NCI-H128 (cell line): ENCODE measurements at regions not wholly inside any gene's neighbourhood (a gene's known extent, or its start where the extent isn't known, plus 50 kb on each side); places are given as distances from the start of the nearest gene placed in this dataset.
A peak's percentile ranks its signal among the peaks of the same experiment; 100 is the strongest.

Source experiments
- DNase-seq: peaks from one replicate; lab custom pipeline; 2025; ENCODE audit not compliant: unreplicated experiment; lab: John Stamatoyannopoulos, UW

DNA sequence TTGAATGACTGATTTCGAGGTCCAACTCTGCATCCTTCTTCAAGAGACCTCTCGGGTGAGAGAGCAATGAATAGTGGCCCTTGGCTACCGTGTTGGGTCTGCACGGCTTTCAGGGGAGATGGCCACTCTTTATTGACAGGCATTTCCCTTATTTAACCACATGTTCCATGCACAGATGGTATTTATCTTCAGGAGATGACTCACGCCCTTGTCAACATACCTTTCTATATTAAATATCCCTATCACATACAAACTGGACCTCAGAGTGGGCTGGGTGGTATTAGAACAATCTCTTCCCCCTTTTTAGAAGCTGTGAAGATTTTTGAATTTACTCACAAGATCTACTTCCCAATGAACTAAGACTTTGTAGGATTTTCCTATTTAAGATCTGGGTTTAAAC is 109.6 kb upstream of the CDC42EP3 start:
- DNase-seq: no peak

DNA sequence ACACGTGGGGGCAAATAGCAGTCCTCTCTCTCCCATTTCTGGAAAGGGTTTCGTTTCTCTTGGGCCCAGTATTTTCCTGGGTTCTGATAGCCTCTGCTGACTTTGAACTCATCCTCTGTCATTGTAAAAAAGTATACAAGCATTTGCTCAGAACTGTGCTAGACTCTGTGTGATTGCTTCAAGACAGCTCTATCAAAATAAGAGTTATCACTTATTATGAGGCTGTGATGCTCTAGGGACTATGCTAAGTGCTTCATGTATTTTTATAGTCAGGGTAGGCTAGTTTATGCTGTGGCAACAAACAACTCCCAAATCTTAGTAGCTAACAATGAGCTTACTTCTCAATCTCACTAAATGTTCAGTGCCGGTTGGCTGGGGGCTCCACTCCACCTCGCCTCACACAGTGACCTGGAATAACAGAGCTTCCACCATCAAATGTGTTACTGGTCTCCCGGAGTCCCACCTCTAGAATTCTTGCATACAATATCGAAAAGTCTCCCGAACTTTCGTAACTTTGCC is 110.8 kb upstream of the CDC42EP3 start:
- no peak for DNase-seq

GRCh38 chr2:37782721-37783371 is 111.4 kb upstream of the CDC42EP3 start:
- no peak for DNase-seq

GRCh38 chr2:37783545-37783944 is 112.1 kb upstream of the CDC42EP3 start:
- DNase-seq: no peak

DNA sequence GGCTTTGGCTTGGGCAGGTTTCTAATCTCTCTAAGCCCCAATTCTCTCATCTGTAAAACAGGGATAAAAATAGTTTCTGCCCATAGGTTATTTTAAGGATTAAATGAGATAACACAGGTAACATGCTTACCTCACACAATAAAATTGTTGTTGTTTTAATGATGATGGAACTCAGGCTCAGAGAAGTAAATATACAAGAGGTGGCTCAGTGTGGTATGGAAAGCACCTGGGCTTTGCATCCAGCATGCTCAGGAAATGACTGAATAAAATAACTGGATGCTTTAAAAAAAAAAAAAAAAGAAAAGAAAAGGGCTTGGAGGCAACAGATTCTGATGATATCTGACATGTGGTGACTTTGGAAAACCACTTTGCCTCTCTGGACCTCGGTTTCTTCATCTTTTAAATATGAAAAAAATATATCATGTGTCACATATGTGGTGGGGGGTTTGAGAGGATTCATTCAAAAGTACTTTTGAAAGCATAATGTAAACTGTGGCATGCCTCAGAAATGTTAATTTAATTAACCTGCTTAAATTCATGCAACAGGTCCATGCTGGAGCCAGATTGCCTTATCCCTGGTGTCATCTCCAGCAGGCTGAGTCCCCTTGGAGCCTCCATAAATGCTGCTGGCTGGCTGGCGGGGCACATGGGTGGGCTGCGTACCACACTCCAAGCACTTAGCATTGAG is 112.8 kb upstream of the CDC42EP3 start:
- DNase-seq: no peak

DNA sequence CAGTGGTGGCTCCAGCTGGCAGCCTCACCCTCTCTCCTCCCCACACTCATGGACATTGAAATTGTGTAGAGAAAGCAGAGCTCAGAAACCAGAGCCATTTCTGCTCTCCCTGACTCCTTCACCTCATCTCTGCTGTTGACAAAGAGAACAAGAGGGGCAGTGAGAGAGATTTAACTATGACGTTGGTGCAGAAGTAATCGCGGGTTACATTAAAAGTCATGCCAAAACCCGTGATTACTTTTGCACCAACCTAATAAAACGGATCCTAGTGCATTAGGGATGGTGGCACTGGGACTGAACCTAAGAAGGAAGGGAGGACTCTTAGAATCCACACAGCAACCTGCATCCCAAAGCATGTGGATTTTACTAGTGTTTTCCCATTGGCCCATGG is 113.3 kb upstream of the CDC42EP3 start:
- DNase-seq: no peak

DNA sequence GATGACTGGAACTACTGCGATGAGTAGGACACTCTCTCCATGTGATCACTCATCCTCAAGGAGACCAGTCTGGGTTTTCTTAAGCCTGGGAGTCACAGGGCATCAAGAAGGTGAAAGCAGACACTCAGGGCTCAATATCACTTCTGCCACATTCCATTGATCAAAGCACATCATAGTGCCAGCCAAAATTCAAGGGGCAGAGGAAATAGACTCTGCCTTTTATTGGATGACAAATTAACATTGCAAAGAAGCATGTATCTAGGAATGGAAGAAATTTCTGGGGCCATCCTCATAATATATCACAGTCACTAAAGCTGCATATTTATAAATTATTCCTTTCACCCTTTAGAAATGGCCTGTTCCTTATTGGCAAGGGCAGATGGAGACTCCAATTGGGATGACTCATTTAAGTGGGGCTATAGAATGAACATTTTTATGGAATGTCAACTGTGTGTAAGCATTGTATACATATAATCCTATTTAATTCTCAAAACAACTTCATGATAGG is 114.8 kb upstream of the CDC42EP3 start:
- no peak for DNase-seq

DNA sequence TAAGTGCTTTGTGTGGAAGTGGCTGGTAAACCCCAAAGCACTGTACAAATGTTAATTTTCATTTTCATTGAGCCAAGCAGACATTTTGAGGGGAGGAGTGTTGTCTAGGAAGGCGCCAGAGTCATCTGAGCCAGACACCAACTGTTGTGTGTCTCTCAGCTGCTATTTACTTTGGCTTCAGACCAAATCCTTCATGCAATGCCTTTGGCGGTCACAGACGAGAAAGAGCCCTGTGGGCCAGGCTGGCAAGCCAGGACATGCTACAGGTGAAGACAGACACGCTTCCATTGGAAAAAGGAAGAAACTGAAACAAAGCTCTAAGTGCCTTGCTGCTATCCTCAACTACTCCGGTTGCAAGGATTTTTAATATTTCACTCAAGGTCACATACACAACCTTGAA is 115.4 kb upstream of the CDC42EP3 start:
- DNase-seq: peak; percentile 70

DNA sequence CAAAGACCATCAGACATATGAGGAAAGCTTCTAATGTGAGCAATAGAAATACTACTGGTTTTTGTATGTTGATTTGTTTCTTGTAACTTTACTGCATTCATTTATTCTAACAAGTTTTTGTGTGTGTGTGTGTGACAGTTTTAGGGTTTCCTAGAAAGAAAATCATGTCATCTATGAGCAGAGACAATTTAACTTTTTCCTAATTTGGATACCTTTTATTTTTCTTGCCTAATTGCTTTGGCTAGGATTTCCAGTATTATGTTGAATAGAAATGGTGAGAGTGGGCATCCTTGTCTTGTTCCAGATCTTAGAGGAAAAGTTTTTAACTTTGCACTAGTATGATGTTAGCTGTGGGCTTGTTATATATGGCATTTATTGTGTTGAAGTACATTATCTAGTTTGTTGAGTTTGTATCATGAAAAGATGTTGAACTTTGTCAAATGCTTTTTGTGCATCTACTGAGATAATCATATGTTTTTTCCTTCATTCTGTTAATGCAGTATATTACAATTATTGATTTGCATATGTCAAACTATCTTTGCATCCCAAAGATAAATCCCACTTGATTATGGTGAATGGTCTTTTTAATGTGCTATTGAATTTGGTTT is 117.3 kb upstream of the CDC42EP3 start:
- no peak for DNase-seq

DNA sequence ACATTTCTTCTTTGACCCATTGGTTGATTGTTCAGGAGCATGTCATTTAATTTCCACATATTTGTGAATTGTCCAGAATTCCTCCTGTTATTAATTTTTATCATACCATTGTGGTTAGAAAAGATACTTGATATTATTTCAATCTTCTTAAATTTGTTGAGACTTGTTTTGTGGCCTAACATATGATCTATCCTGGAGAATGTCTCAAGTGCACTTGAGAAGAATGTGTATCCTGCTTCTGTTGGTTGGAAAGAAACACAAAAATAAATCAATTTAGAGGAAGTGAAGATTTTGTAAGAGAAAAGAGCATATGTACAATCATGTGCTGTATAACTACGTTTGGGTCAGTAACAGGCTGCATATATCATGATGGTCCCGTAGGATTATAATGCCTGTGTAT is 118.6 kb upstream of the CDC42EP3 start:
- no peak for DNase-seq

DNA sequence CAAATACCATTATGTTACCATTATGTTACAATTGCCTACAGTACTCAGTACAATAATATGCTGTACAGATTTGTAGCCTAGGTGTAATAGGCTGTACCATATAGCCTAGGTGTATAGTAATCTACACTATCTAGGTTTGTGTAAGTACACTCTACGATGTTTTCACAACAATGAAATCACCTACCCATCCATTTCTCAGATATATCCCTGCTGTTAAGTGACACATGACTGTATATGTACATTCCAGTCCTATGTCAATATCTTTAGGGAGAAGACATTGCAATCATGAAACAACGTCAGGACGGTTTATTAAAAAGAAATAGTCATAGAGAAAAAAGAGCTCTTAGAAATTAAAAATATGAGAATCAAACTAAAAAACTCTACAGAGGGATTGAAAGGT is 119.0 kb upstream of the CDC42EP3 start:
- no peak for DNase-seq

DNA sequence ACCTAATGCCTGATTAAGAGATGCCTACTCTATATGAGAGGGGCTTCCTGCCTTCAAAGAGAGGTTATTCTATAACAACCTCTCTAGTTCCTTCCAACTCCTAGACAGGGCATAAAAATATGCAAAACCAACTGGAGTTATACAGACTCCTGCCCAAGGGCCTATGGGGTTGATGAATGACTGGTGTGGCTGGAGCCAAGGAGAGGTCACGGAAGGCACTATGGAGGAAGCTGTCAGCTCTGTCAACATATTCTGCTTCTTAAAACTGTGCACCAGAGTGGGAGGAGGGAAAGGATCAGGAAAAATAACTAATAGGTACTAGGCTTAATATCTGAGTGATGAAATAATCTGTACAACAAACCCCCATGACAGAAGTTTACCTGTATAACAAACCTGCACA is 120.9 kb upstream of the CDC42EP3 start:
- DNase-seq: no peak

GRCh38 chr2:37793004-37793403 is 121.6 kb upstream of the CDC42EP3 start:
- DNase-seq: no peak

DNA sequence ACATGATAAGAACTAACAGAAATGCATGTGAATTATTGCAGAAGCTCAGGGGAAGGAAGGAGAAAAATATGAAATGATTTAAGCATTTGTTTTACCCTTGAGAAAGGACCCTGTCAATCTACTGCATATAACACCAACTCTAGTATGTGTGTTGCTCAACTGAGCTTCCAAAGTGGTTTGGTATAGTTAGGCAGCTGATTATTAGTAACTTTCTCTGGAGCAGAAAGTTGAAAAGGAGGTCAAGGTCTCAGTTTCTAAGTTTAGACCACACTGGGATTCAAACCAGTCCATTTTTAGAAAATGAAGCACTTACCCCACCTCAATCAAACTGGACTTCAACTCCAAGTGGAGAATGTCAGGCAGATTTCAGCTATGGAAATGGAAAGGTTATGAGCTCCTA is 123.3 kb upstream of the CDC42EP3 start:
- no peak for DNase-seq

GRCh38 chr2:37795456-37795855 is 124.0 kb upstream of the CDC42EP3 start:
- no peak for DNase-seq

- DNase-seq: no peak
These were observed 124.5 kb upstream of the CDC42EP3 start for GRCh38 chr2:37795938-37796337.

DNA sequence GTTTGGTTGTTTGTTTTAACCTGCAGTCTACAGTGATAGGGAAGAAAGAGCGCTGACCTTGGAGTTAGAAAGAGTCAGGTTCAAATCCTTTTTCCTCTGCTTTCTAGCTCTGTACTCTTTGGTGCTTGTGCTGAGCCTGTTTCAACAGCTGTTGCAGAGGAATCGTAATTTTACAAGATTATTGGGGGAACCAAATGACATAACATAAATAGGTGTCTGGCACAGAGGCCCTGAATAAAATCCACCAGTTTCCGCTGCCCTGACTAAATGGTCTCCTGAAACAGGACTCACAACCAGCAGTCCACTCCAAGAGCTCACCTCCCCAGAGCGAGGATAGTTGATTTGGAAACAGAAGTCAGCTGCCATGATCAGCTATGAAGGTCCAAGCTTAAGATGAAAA is 125.0 kb upstream of the CDC42EP3 start:
- DNase-seq: no peak

DNA sequence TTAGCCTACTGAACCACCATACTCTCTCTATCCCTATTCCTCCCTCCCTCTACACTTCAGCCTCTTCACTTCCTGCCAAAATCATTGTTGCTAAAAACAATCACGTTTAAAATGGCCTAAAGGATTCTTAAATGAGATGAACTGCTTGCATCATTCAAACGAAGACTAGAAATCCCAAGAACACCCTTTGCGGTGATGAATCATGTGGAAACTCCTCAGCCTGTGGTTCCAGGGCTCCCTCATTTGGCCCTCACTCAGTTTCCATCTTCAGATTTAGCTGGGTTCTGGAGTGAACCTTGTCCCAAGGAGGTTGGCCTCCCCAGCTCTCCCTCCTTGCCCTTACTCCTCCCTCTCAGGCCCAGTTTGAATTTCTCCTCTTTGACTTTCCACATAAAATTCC is 125.6 kb upstream of the CDC42EP3 start:
- DNase-seq: no peak

DNA sequence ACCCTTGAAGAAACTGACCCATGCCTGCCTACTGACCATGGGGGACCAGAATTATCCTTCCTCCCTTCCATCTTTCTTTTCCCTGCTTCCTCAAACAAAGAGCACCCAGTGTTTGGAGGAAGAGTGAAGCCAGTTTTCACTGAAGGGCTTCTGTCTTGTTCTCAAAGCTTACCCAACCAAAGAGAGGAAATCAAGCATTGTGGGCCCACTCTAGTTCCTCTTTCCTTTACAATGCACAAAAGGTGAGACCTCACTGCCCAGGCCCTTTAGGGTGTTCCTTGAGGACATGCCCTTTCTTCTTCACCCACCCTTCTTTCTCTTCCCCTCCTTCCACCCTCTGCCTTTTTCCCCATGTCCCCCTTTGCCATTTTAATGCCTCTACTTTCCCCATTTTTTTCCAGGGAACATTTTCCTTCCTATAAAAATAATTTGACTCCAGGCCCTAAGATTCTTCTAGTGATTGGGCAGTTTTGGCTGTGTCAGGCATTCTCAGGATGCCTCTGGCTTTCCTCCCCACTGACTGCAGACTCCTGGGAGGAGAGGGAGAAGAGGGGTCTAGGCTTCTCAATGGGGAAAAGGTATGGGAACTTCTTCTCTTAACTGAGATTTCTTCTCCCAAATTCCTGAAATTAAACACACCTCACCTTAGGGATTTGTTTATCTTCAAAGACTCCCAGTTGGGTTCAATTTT is 126.6 kb upstream of the RMDN2 start:
- DNase-seq: no peak

GRCh38 chr2:37800176-37800858 is 124.8 kb upstream of the RMDN2 start:
- no peak for DNase-seq

DNA sequence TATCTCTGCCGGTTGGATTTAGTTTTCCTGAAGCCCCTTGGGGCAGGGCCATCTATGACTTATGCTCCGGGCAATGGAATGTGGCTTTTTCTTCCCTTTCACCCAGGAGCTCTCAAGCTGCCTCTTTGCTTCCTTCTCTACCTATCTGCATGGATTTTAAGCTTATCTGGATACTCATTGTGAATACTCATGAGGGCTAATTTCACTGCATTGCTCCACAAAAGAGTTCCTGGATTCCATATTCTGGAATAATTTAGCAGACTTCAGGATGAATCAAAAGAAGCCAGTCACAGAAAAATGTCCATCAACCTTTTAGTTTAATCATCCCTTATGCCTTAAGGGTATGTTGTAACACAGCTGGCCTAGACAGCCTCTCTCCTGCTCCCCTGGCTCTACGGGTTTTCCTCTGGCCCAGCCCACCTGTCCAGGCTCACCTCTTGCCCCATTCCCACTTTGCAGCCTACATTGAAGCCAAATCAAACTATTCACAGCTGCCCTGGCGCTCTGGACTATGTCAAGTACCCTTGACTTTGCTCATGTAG is 122.8 kb upstream of the RMDN2 start:
- DNase-seq: no peak
